ENCODE measurements at regions not wholly inside any gene's neighbourhood (a gene's known extent, or its start where the extent isn't known, plus 50 kb on each side); places are given as distances from the start of the nearest gene placed in this dataset.
"Not testable (repeated sequence)": the region's sequence is repeated elsewhere in the genome, so short reads cannot be mapped to it uniquely, and the experiment has no call there.

GRCh38 chr11:87559852-87560251 is 522.1 kb downstream of the TMEM135 start:
- TF ChIP-seq POLR2A, TAF1, SPI1, POLR2AphosphoS5 (IDR thresholded peaks at IDR 0.05; ENCODE audit: low read depth, low read length): not testable (repeated sequence)
